CD4-positive, alpha-beta T cell treated with Interleukin-4 for 1 hour (primary cell): ENCODE measurements at regions not wholly inside any gene's neighbourhood (a gene's known extent, or its start where the extent isn't known, plus 50 kb on each side); places are given as distances from the start of the nearest gene placed in this dataset.

Experiments used
- DNase-seq, 2 donors: peaks; one replicate each; pipeline ENCODE4 v3.0.0-alpha.2; 2020 to 2022

DNA sequence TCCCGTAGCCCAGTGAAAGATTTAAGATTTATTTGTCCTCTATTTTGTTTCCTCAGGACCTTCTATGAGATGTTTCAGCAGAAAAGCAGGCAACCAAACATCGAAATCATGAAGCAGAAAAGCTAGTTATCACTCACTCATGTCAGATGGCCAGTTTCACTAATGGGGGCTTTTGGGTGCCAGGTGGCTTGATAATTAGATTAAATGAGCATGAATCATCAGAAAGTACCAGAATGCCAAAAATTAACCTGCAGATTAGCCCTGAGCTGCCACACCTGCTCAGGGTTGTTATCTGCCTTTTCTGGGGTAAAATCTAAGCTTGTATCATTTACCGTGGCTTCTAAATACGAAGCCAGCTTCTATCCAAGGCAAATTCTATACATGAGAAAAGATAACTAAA lies 1017.5 kb downstream of the XPNPEP1 start:
- no peak for DNase-seq

DNA sequence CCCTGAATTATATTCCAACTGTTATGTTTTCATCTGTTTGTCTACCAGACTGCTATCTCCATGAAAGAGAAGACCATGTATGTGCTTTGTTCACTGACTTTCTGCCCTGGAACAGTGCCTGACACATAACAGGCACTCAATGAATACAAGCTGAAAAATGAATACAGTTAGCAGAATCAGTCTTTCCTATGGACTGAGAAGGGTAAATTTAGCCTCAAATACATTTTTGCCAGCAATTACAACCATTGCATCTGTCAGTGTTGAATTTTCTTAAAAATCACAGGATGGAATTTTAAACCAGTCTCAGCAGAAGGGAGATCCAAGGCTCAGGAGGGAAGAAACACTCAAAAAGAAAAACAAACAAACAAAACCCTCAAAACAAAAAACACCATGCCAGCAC lies 1018.1 kb downstream of the XPNPEP1 start:
- no peak for DNase-seq

GRCh38 chr10:108904163-108904838 lies 1019.0 kb downstream of the XPNPEP1 start:
- DNase-seq = no peak

DNA sequence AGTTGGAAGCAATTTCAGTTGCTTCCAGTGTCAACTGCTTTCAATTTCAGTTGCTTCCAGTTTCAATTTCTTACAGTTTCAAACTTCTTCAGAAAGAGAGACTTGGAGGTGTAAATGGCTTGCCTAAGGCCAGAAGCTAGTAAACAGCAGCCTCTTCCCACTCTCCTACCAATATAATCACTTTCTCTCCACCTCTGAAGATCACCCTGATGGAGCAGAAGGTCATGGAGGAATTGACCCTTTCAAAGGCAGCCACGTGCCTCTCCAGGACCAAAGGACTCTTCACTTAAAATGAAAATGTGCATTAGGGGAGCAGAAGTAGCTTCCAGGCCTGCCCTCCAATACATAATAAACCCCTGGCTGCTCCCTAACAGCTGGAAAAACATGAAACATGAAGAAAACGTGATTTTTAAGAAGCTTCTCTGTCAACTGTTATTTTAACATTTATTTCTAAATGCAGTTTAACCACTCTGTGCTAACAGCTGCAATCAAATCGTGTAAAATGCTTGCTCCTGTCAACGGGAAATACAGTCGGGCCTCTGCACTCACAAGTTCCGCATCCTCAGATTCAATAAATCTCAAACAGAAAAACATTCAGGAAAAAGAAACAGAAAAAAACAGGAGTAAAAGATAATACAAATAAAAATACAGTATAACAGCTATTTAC lies 1020.6 kb downstream of the XPNPEP1 start:
- DNase-seq = no peak

GRCh38 chr10:108901781-108902618 lies 1021.3 kb downstream of the XPNPEP1 start:
- no peak for DNase-seq

GRCh38 chr10:108899670-108900069 lies 1023.6 kb downstream of the XPNPEP1 start:
- DNase-seq = no peak

- no peak for DNase-seq
Measured at GRCh38 chr10:108894402-108895301, 1028.7 kb downstream of the XPNPEP1 start.

DNA sequence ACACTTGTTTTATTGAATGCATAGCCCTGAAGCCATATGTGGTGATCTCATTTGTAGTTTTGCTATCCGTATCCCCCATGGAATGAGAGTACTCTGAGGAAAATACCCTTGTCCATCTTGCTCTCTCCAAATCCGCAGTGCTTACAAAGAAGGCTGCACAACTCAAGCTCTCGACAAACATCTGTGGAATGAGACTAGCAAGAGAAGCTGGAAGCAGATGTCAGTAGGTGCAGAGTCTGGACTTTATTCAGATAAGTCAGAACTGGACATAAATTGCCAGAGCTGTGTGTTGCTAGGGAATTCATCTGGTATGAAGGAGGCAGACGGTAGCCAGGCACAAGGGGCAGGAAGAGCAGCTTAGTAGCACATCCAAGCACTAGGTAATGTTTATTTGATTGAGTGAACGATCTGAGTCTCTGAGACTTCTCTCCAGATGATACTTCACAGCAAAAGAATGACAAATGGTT lies 1046.2 kb downstream of the XPNPEP1 start:
- DNase-seq = no peak

GRCh38 chr10:108872854-108873253 lies 1050.5 kb downstream of the XPNPEP1 start:
- DNase-seq = no peak

GRCh38 chr10:108868881-108869280 lies 1054.4 kb downstream of the XPNPEP1 start:
- no peak for DNase-seq

- DNase-seq = no peak
Measured at GRCh38 chr10:108862676-108863350, 1060.5 kb downstream of the XPNPEP1 start.

GRCh38 chr10:108861181-108861754 lies 1062.0 kb downstream of the XPNPEP1 start:
- no peak for DNase-seq

DNA sequence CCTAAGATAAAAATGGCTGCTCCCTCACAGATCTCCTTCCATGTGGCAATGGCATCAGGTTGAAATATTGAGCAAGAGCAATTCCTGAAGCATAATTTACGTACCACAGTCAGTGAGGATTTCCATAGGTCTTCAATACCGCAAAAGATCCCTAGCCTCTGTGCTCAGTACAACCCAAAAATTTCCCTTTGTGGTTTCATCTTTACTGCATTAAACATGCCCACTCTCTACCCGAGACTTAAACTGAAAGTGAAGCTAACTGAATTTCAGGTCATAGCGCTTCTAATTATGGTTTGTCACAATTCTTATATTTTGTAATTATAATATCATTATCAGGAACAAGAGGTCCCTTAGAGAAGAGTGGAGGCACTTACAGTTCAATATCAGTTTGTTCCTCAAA lies 1071.1 kb downstream of the XPNPEP1 start:
- no peak for DNase-seq

DNA sequence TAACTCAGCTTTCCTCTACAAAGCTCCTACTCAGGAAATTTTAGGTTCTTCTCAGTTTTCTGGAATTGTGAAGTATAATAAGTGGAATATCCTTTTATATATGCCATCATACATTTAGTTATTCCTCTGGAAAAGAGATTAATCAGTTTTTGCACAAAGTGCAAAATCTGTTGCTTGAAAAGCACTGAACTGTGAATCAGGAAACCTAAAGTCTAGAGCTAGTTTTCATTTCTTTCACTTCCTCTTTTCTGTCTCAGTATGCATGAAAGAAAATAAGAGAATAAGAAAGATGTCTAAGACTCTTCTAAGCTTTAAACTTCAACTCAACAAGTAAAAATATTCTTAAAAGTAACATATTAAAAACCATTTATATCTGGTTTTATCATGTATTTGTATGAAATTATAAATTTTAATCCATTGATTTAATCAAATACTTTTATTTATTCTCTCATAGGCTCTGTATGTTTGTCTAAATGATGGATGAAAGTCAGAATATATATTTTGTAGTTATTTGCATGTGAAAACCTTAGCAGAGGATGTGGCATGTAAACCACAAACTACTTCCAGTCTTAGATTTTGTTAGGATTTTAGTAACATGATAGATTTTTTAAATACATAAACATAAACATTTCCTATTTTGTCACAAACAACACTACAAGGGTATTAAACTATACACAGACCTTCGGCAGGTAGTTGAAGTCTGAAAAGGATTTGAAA lies 1073.0 kb downstream of the XPNPEP1 start:
- DNase-seq = no peak

DNA sequence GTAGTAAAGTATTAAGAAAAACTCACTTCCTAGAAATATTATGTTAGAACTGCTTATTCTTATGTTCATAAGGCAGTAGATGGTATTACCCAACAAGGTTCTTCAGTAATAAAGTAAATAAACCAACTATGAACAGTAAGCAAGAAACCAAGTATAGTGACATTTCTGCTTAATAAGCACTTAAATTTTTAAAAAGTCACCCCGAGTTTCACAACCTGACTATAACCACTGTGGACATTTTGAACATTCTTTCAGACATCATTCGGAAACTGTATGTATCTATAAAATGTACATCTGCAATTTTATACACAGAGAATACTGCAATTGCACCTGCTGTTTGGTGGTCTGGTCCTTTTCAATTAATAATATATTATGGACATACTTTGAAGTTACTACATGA lies 1073.6 kb downstream of the XPNPEP1 start:
- no peak for DNase-seq

- DNase-seq = no peak
Measured at GRCh38 chr10:108849186-108849585, 1074.1 kb downstream of the XPNPEP1 start.

- no peak for DNase-seq
Measured at GRCh38 chr10:108848046-108848445, 1075.3 kb downstream of the XPNPEP1 start.

DNA sequence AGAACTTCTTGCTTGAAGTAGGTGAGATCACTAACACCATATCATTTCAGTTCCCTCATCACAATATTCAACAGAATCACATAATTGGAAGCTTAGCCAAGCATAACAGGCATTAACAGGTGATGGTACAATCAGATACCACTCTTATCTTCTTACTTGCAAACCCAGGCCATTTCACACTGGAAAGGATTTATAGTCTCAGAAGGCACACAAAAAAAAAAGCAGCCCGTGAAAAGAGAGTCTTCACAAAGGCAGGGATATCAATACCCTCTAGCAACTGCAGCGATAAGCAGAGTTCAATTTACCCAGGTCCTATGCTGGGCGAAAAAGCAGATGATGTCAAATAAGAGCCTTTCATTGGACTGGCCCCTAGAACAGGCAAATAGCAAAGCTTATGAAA lies 1082.4 kb downstream of the XPNPEP1 start:
- no peak for DNase-seq

DNA sequence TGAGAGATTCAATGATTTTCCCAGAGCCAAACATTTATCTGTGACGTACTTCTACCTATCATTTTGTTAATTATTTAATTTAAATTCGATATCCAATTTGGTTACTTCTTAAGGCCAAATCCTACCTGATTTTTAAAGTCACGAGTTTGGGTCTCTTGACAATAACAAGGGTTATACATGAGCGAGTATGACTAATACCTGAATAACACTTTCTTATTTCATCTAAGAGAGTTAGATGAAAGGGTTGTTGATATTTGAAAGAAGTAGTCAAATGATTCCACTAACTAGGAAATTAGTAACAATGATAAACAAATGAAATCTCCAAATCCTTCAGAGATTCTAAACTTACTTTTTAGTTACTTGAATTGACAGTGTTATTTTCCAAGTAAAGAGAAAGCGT lies 1086.9 kb downstream of the XPNPEP1 start:
- no peak for DNase-seq

DNA sequence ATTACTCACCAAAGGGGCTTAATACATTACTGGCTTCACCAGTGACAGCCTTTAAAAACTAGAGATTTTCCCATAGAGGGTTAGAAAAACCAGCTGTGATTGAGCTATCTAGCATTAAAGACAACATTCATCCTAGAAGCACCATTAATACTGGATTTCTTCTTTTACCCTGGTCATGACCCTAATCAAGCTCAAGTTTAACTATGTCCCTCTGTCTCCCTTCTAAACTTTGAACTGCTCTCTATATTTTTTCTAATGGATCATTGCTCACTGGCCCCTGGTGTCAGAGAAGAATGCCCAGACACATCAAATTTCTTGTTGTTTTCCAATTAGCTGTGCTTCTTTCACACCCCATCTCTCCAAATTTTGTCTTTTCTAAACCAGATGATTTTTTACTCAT lies 1101.3 kb downstream of the XPNPEP1 start:
- no peak for DNase-seq

DNA sequence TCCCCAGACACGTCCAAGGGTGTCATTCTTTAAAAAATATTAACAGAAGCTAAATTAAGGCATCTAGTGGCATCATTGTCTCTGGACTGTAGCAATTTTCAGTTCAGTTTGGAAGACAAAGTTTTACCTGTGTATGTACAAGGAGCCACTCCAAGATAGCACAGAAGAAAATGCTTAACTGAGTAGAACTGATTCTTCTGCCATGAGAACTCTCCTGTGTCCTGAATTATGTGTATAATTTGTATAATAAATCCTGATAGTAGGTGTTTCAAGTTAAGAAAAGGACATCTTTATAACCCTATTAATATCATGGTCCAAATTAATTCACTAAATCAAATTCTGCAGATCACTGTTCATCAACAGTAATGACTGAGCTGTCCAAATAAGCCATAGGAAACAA lies 1104.0 kb downstream of the XPNPEP1 start:
- no peak for DNase-seq
